Kasumi-1 (cell line): ENCODE measurements at regions not wholly inside any gene's neighbourhood (a gene's known extent, or its start where the extent isn't known, plus 50 kb on each side); places are given as distances from the start of the nearest gene placed in this dataset.

Experiments used
- DNase-seq, 2 experiments: peaks; one replicate each; lab custom pipeline; 2025; lab: John Stamatoyannopoulos, UW

DNA sequence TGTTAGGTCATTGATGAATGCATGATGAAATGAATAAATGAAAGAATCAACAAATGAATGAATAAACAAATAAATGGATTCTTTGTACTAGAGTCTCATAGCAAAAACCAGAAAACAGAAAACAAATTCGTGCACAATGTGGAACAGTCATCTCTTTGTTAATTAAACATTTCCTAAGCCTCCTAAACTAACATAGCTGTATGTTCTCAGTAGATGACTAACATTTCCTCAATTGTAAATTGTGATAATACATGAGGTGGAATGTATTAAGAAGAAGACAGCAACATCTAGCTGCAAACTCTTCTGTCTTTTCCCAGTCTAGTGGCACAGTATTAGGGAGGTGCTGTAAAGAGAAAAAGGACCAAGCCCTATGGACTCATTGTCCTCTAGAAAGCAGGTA is 1021.0 kb downstream of the MCTP2 start:
- no peak for DNase-seq

DNA sequence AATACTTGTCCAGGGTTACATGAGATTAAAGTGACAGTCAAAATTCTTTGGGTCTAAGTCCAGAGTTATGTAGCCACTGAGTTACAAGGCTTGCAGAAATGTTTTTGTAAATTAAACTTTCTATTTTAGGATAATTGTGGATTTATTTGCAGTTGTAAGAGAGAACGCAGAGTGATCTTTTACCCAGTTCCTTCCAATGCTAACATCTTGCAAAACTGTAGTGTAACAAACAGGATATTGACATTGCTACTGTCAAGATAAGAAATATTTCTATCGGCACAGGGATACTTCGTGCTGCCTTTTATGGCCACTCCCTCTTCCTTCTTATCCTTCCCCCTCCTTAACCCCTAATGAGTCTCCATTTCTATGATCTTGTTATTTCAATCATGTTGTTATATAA is 1022.9 kb downstream of the MCTP2 start:
- DNase-seq = no peak

DNA sequence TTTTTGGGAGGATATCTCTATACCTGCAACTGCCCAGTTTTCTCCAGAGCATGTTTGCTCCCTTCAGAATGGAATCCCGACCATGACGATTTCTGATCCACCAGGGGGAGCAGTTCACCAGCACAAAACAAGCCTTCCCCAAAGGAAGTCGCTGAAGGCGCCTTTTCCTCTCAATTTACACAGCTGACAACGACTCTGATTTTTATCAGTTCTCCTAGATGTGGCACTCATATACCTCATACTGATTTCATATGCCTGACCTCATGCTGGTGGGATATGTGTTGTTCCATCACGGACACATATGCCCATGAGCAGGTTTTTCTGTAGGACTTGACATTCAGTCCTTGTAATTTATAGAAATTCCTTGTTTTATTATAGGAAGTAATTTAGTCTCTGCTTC is 1028.2 kb downstream of the MCTP2 start:
- DNase-seq = peak; percentile 57 to 63

DNA sequence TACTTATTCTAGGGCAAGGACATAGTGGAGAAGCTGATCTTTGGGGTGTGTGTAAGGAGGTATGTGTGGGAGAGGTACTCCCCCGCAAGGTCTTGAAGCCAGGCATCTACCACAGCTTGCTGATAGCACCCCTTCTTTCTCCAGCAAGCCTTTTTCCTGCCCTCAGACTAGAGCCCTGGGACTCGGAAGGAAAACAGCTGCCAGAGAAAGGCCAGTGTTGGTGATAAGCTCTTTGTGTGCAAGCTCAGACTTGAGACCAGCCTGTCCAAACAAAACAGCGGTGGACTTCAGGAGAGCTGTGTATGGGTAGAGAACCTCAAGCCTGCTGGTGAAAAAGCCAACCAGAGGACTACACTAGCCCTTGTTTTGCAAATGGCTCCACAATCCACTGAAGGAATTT is 1028.6 kb downstream of the MCTP2 start:
- DNase-seq = no peak

DNA sequence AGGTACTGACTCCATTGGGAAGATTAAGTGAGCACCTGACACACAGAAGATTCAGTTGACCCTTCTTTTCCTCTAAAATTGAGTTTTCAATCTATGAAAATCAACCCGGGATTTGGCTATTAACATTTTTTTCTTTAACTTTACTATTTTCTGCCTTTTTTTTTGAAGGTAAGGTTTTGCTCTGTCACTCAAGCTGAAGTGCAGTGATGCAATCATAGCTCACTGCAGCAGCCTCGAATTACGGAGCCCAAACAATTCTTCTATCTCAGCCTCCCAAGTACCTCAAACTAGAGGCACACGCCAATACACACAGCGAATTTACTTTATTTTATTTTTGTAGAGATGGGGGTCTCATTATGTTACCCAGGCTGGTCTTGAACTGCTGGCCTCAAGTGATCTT is 1029.5 kb downstream of the MCTP2 start:
- no peak for DNase-seq

DNA sequence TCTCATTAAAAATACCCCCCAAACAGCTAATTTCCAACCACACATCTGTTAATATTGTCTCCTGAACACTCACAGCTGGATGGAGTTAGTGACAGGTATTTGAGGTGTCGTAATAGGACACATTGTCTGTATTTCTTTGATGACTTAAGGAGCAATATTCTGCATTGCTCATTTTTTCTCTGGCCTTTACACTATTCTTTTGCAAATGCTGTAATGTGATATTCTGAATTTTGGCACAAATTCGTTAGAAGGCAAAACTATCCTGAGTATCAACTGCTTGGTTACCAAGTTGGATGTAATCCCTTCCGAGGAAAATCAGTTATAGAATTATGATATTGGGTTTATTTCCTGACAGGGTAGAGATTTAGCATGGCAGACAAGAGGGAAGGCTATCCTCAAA is 1030.2 kb downstream of the MCTP2 start:
- no peak for DNase-seq

DNA sequence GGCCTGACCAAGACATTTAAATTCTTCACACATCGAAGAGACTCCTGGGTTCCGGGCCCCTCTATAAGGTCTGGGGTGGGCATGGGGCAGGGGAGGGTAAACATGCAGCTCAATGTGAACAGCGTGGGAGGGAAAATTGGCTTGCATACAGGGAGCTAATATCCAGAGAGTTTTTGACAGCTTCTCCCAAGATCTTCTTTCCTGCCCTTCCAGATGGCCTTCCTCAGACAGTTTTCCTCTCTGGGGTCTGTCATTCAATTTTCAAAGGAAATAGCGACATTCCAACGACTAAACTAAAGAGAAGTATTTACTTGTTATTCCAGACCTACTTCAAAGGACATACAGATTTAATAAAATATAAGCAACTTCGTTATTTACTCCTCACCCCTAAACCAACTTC is 1030.6 kb downstream of the MCTP2 start:
- DNase-seq = no peak

DNA sequence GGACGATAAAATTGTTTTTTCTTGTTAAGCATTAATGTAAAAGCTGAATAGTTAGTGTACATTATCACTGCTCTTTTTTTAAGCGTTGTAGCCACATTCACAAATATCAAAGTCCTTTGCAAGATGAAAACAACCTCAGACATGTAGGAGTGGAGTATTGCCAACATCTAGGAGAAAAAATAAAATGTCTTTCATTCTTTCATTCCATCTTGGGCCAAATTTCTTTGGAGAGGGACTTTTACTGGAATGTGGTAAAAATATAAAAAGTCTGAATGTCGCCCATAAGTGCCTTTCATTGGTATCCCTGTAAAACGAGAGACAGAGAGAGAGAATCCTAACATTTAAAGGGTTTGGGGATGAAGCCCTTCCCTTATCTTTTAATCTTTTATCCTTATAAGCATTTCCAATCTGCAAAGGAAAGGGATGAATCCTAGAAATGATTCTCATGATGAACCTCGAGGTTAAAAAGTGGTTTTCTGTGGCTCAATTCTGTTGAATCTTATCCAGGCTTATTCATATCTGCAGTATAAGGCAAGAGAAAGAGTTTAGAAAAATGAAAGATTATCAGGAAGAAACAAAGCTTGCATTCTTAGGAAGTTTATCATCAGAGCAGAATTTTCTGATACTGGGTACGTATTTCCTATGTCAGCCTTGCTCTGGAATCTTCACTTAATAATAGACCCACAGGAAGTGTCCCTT is 1031.7 kb downstream of the MCTP2 start:
- no peak for DNase-seq

DNA sequence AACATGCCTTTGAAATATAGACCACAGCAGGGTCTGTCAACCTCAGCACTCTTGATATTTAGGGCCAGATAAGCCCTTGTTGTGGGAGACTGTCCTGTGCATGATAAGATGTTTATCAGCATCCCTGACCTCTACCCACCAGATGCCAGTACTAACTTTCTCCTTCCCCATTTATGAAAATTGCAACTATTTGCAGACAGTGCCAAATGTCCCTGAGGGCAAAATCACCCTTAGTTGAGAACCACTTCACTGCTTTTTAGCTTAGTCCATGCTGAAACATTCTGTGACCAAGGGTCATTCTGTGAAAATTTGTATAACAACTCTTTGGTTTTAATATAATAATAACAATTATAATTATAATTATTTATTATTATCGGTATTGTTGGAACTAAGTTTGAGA is 1032.4 kb downstream of the MCTP2 start:
- no peak for DNase-seq

DNA sequence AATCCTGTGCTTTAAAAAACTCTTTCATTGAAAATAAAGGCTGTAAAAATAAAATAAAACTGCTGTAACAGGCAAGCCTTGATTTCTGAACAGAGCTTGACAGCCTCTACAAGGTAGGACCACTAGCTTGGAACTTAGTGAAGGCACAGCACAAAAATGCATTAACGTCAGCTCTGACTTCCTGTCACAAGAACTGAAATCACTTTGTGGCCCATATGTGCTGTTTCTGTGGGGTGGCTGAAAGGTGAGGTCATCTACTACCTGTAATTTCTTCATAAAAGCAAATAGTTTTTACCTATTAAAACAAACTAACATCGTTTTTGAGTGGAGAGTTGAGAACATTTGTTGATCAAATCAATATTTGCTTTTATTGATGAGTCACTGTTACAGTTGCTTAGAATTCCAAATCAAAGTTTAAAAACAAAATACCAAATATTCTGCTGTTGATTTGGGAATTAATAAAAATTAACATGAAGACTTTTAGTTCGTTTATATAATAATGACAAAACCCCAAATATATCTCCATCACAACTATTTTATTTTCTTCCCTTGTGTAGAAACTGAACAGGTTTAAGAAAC is 1034.1 kb downstream of the MCTP2 start:
- no peak for DNase-seq

DNA sequence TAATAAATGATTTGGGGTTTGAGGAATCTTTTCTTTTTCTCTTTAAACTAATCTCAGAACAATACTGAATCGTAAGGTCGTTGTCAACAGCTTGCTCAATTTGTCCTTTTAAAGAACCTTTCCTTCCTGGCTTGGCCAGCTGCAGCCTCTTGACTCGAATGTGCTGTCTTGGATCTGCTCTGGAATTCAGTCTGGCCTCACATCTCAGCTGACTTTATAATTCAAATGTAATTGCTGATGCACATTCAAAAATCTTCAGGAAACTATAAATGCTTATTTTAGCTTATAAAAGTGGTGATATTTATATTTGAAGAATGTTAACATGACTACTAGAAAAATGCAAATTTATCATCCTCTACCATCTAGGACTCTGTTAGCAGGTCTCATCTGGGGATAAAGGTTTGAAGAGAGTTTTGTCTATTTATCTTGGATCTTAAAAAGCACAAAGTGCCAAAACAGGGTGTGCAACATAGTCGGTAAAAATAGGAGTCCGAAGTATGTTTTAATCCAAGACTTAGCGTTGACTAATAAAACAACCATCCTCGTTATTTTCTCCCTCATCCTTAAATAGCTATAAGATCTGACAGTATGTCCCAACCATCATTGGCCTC is 1035.2 kb downstream of the MCTP2 start:
- no peak for DNase-seq

DNA sequence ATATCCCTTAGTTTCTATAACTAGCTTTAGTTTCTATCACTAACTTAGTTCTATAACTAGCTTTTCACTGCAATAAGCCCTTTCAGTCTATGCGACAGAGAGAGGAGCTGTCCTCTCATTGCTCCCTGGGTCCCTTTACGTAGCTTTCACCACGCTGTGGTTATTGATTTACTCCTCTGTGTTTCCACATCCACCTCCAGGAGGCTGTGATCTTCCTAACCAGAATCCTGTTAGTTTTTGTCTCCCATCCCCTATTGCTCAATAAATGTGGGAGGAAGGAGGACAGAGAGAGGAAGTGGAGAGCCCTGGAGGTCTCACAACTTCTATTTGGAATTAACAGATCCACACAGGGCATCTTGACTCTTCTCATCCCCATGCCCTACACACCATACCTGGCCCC is 1036.1 kb downstream of the MCTP2 start:
- no peak for DNase-seq

DNA sequence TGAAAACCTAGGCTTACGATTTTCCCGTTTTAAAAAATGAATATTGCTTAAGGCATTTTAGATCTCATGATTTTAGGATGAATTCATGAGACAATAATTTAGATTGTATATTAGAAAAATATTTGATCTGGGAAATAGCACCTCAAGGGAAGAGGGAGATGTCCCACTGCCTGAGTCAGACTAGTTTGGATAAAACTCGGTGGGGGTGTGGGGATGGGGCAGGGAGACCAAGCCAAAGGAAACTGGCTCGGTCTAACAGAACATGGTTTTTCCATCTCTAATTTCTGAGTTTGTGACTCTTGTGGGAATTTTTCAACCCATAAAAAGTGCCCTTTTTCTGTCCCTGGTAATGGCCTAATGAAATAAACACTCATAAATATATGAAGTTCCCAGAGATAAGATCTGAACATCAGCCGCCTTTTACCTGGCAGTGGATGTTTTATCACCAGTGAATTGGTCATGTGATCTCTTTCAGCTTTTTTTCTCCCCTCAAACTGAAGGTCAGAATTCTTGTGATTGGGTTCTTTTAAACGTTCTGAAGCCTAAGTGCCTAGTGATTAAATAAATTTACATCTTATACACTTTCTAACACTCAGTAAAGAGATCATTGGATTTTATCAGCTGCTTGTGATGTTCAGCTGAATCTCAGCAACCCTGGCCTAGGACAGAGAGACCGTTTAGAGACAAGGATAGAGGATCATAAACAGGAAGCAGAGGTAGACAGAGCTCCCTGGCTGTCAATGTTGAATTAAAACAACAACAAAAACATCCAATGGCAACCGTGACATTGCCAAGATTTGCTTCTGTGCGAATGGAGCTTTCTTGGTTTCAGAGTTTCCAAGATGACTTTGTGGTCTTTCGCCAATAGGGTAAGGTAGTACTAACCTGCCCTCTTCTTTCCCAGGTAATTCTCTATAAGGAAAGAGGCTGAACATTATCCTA is 1038.2 kb downstream of the MCTP2 start:
- no peak for DNase-seq

DNA sequence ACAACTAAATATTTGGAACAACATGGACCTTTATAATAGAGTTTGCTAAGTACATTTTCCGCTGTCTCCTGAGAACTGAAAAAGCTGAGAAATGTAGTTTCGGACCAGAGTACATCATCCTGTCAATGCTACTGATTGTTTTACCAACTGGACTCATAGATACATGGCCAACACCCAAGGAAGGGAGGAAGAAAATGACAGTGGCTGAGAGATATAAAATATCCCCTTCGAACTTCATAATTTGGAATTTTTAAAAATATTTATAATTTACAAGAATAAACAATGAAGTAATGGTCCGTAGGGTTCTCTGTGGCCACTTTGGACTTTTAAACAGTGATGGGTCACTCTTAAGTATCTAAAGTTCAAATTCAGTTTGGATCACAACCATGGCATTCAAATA is 1042.7 kb downstream of the MCTP2 start:
- DNase-seq = no peak

DNA sequence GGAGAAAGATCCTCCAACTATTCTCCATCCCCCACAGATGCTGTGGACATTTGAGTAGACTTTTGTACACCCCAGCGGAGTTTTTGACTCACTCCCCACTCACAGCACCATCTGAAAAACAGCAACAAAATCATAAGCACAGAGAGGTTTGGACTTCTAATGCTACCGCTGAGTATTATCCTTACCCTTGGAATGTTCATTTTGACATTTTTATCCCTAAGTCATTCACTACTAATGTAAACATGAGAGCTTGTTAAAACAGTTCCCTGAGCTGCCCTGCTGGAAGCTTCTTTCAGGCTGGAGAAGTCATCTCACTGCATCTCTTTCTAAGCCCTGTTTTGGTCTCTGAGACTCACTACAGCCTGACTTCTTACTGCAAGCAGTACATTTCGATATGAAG is 1045.9 kb downstream of the MCTP2 start:
- no peak for DNase-seq

DNA sequence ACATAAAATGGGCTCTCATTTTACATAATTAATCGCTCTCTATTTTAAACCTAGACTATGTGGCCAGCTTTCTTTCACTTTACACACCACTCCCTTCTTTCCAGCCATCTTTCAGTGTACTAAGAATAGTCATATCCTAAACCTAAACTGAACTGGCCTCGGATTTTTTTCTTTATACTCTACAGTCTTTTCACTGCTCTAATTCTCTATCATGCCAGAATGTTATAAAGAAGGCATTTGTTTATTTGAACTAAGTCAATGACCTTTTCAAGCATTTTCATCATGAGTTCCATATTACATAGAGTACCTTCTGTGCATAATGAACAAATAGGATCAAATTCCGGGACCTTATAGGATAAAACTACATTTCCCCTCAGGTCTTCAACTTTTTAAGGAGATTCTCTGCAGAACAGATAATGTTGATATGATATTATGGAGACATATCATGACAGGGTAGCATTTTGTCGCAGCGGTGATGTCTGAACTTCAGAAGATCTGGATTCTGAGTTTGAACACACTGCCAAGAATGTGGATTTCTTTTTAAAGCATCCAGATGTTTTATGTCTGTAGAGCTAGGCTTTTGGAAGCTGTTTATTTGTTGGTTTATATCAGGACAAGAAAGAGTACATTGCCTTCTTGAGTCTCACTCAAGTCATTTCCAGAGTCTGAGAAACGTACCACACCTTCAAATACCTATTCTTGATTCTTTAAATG is 1047.3 kb downstream of the MCTP2 start:
- DNase-seq = no peak

DNA sequence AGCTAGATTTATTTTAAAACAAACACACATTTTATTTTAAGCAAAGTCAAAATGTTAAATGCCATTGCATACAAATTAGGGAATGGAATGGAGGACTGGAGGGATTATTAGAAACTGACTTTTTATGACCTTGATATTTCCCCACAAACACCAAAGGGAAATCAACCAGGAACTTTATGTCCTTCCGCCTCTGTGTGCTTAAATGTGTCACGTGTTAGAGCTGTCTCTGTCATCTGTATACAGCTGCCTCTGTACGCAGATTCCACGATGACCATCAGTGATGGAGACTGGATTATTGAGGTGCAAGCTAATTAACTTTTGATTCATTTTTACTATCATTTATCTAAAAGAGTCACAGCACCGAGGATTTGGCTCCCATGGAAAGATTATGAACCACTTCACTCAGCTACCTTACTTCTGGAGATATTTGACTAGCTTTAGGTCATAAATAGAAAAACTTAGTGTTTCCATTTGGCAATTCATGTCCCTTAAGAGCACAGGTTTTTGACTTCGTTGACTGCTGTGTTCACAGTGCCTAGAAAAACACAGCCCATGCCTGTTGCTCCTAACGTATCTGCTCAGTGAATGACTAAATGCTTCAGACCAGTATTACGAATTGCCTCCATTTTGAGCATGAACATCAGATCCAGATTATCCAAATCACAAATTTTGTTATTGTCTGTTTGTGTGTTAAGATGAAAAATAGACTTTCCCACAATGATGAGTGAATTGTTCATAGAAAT is 1048.1 kb downstream of the MCTP2 start:
- DNase-seq = no peak

DNA sequence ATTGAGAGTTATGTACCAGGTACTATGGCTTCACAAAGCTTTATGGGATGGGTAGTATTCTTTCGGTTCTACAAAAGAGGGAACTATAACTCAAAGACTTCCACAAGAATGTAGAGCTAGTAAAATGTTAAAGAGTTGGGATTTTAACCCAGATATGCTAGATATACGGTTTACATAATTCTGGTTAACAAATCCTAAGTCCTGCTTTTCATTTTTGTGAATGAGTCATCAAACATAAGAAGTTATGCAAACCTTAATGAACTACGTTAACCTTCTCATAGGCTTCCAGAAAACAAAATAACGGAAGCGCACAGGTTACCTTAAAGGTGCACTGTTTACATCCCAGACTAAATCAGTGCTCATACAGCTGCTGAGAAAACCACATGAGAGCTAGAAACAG is 1049.3 kb downstream of the MCTP2 start:
- DNase-seq = no peak

DNA sequence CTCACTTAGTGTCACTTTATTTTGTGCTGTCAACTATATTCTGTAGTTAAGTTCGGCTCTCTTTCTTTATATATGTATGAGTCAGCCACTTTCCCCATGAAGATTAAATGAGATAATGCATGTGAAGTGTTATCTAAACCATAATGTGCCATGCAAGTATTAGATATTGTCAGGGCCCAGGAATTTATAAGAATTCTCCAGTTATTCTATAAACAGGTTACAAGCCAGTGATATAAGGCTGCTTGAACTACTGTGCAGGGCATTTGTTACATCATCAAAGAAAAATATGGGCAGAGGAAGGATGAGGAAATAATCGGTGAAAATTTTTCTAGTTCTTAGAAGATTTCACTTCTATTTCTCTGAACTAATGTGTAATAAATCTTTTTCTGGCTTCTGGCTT is 1049.0 kb upstream of the NR2F2 start:
- no peak for DNase-seq

DNA sequence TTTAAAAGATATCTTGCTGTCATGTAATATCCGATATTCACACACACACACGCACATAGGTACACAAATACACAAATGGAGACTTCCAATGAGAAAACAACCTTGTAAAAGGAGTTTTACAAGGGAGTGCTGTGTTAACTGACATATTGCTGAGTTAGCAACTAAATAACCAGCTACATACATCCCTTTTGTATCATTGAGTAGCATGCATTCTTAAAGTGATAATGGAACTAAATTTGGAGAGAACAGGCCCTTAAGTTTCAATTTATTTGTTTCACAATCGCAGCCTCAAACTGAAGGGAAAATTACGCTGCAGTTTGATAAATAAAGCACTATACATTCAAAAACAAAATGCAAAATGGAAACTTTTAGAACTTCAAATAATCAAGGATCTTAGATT is 1046.0 kb upstream of the NR2F2 start:
- DNase-seq = no peak

DNA sequence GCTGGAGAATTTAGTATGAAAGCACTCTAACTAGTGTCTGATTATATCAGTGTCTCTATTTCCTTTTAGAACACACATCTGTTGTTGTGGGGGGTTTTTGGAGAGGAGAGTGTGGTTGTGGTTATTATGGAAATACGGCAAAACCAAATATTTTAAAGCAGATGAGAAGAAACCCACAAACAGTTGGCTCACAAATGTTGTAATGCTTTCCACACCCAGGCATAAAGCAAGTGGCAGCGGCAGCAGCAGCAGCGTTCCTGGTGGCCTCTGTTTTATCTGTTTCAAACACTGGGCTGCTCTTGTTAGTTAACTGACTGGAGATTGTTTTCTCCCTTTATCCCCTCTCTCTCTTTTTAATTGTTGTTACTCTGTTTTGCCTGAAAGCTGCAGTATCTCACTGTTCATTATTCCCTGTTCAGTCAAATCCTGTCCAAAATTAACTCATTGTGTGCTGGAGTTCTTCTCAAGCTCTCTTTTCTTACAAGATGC is 1045.5 kb upstream of the NR2F2 start:
- DNase-seq = peak; percentile 37 to 46
